SK-N-MC (cell line): ENCODE measurements at regions not wholly inside any gene's neighbourhood (a gene's known extent, or its start where the extent isn't known, plus 50 kb on each side); places are given as distances from the start of the nearest gene placed in this dataset.

Source experiments
- EZH2 ChIP-seq: fragments of 200-600 bp; sonication (generic); IDR thresholded peaks from one replicate; pipeline ENCODE4 v1.6.1; 2017; ENCODE audit warnings: antibody characterized with exemption
- FOXP2 ChIP-seq: optimal IDR thresholded peaks from 2 replicates; pipeline ENCODE3; 2011; ENCODE audit warnings: mild to moderate bottlenecking, moderate library complexity; ENCODE audit not compliant: insufficient read depth; ENCODE audit errors: extremely low read length, control extremely low read depth
- POLR2AphosphoS5 ChIP-seq: IDR thresholded peaks from 2 replicates; pipeline ENCODE4 v1.6.1; 2012; ENCODE audit warnings: mild to moderate bottlenecking, low read depth, low read length, borderline replicate concordance

- TF ChIP-seq POLR2AphosphoS5 (no peak), EZH2 (no peak), FOXP2 (no peak)
Measured at GRCh38 chr6:104409913-104410312, 449.8 kb downstream of the HACE1 start.
